ENCODE measurements at regions not wholly inside any gene's neighbourhood (a gene's known extent, or its start where the extent isn't known, plus 50 kb on each side); places are given as distances from the start of the nearest gene placed in this dataset.
A peak's percentile ranks its signal among the peaks of the same experiment; 100 is the strongest.

DNA sequence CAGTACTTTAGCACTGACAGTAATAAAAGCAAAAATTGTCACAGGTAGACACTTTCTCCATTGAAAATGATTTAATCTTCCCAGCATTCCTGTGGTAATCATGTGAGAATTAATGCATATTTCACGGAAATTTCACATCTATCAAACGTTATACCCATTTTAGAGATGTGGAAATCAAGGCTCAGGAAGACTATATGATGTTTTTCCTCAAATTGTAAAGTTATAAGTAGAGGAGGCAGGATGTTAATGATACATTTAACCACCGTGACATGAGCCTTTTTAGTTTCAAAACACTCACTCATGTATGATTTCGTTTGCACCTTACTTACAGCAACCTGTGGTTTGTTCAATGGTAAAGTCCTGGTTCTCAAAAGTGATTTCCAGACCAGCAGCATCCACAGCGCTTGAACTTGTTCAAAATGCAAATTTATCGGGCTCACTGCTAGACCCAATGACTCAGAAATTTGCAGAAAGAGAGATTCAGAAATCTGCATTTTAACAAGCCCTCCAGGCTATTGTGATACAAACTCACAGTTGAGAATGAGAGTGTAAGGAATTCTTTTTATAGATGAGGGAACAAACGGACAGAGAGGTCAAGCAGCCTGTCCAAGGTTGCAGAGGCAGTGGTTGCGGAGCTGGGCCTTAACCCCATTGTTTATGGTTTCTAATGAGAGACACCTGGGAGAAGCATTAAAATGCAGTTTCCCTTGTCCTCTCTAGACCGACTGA, 654.8 kb upstream of the TBX3 start:
- DNase-seq (no peak), ATAC-seq (no peak)
- Histone ChIP-seq H3K9me3 (no peaks in the 10 kb centered on the region), H3K36me3 (no peaks in the 10 kb centered on the region), H3K4me1 (peaks cover 5% of the 10 kb centered on the region), H3K27ac (no peak overlapping the region), H3K27me3 (peaks cover 9% of the 10 kb centered on the region), H3K4me3 (no peak overlapping the region)
- TF ChIP-seq, protein P1, sequence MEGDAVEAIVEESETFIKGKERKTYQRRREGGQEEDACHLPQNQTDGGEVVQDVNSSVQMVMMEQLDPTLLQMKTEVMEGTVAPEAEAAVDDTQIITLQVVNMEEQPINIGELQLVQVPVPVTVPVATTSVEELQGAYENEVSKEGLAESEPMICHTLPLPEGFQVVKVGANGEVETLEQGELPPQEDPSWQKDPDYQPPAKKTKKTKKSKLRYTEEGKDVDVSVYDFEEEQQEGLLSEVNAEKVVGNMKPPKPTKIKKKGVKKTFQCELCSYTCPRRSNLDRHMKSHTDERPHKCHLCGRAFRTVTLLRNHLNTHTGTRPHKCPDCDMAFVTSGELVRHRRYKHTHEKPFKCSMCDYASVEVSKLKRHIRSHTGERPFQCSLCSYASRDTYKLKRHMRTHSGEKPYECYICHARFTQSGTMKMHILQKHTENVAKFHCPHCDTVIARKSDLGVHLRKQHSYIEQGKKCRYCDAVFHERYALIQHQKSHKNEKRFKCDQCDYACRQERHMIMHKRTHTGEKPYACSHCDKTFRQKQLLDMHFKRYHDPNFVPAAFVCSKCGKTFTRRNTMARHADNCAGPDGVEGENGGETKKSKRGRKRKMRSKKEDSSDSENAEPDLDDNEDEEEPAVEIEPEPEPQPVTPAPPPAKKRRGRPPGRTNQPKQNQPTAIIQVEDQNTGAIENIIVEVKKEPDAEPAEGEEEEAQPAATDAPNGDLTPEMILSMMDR (IDR thresholded peaks at IDR 0.05): no peak
- intact Hi-C loops (cut with DNase I): no loop called here

- TF ChIP-seq, protein P1 (IDR thresholded peaks at IDR 0.05): no peak
- intact Hi-C loops (cut with DNase I): no loop called here
These were observed 653.9 kb upstream of the TBX3 start for GRCh38 chr12:115337693-115338543.

GRCh38 chr12:115336506-115336905, 652.5 kb upstream of the TBX3 start:
- intact Hi-C loops (cut with DNase I): no loop called here
- Histone ChIP-seq H3K27ac (no peak overlapping the region), H3K36me3 (no peaks in the 10 kb centered on the region), H3K9me3 (no peaks in the 10 kb centered on the region), H3K4me3 (no peak overlapping the region), H3K4me1 (peaks cover under 1% of the 10 kb centered on the region), H3K27me3 (peaks cover 9% of the 10 kb centered on the region)
- TF ChIP-seq, protein P1 (IDR thresholded peaks at IDR 0.05): no peak
- ATAC-seq (no peak), DNase-seq (no peak)

More at GRCh38 chr12:115337693-115338543, 653.9 kb upstream of the TBX3 start:
- Histone ChIP-seq H3K9me3 (no peaks in the 10 kb centered on the region), H3K4me3 (no peak overlapping the region), H3K27me3 (peaks cover 9% of the 10 kb centered on the region), H3K36me3 (no peaks in the 10 kb centered on the region), H3K27ac (no peak overlapping the region), H3K4me1 (peaks cover 5% of the 10 kb centered on the region)
- DNase-seq (no peak), ATAC-seq (peak; percentile 26)

GRCh38 chr12:115335594-115335993, 651.6 kb upstream of the TBX3 start:
- H3K9me3 ChIP-seq: no peaks in the 10 kb centered on the region
- H3K4me3 ChIP-seq: no peak overlapping the region
- no peak overlapping the region for H3K27ac ChIP-seq
- intact Hi-C loops (cut with DNase I): no loop called here
- no peaks in the 10 kb centered on the region for H3K36me3 ChIP-seq
- H3K27me3 ChIP-seq: peaks cover 9% of the 10 kb centered on the region
- no peak for ATAC-seq
- DNase-seq: no peak
- TF ChIP-seq, protein P1 (IDR thresholded peaks at IDR 0.05): no peak
- no peaks in the 10 kb centered on the region for H3K4me1 ChIP-seq

DNA sequence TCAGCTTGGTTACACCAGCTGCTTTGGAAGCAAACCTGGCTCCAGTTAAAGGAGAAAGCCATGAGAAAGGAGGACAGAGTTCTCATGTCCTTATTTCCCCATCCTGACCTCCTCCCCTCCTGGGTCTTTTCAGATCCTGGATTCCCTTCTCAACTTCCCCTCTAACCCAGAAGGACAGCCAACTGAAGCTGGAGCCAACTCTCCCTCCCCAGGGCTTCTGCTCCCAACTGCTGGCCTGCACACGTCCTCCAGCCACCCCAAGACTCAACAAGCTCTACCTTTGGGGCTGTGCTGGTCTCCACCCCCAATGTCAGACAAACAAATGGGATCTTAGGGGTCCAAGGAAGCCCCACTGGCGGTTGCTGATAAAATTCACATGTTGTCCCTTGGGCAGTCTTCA, 651.1 kb upstream of the TBX3 start:
- Histone ChIP-seq H3K27ac (no peak overlapping the region), H3K4me1 (no peaks in the 10 kb centered on the region), H3K9me3 (no peaks in the 10 kb centered on the region), H3K27me3 (peaks cover 9% of the 10 kb centered on the region), H3K4me3 (no peak overlapping the region), H3K36me3 (no peaks in the 10 kb centered on the region)
- TF ChIP-seq, protein P1 (IDR thresholded peaks at IDR 0.05): no peak
- ATAC-seq (no peak), DNase-seq (no peak)
- intact Hi-C loops (cut with DNase I): no loop called here
